HEK293 (cell line): ENCODE measurements at regions not wholly inside any gene's neighbourhood (a gene's known extent, or its start where the extent isn't known, plus 50 kb on each side); places are given as distances from the start of the nearest gene placed in this dataset.

ENCODE experiments used
- CTCF ChIA-PET: fragments of 350-600 bp; formaldehyde crosslinking; extraction: SDS; loops from one replicate; lab custom pipeline; 2021; ENCODE audit warnings: antibody characterized with exemption; lab: Yijun Ruan, JAX
- POLR2A ChIA-PET: fragments of 300-600 bp; formaldehyde crosslinking; extraction: SDS; loops from one replicate; lab custom pipeline; 2020; ENCODE audit warnings: antibody characterized with exemption, inconsistent platforms; lab: Yijun Ruan, JAX
- H3K27ac ChIP-seq: fragments of 200-500 bp; sonication (Bioruptor generic); 2 replicates; pipeline ENCODE4 v1.5.1; 2014; ENCODE audit warnings: low read depth, low read length, control low read depth, inconsistent platforms; ENCODE audit errors: extremely low read depth
- H3K36me3 ChIP-seq, 2 experiments: fragments of 200-500 bp in 1 of 2; sonication (Bioruptor generic) in 1 of 2; 1 replicate in 1 of 2; 2 replicates in 1 of 2; pipeline ENCODE4 v1.5.1; 2014 to 2017; ENCODE audit warnings: inconsistent platforms in 2 of 2, low read length in 2 of 2; ENCODE audit not compliant: control insufficient read depth in 2 of 2, insufficient read depth in 1 of 2
- H3K4me1 ChIP-seq: fragments of 200-500 bp; sonication (Bioruptor generic); 2 replicates; pipeline ENCODE4 v1.5.1; 2014; ENCODE audit warnings: mild to moderate bottlenecking, low read length, inconsistent platforms; ENCODE audit not compliant: control insufficient read depth, insufficient read depth
- H3K4me3 ChIP-seq: 2 replicates; pipeline ENCODE4 v1.5.1; 2011; ENCODE audit warnings: low read depth, mild to moderate bottlenecking, control low read depth, low read length, moderate library complexity
- H3K9me3 ChIP-seq: fragments of 200-500 bp; sonication (Bioruptor generic); 2 replicates; pipeline ENCODE4 v1.5.1; 2014; ENCODE audit warnings: low read depth, low read length, inconsistent platforms; ENCODE audit not compliant: control insufficient read depth, insufficient read depth
- FEZF1 ChIP-seq: fragments of 450-650 bp; formaldehyde crosslinking; IDR thresholded peaks from 2 replicates; pipeline ENCODE4 v1.5.1; 2016; ENCODE audit warnings: missing biosample characterization, missing genetic modification characterization
- ZBTB7A ChIP-seq: fragments of 450-650 bp; formaldehyde crosslinking; IDR thresholded peaks from 2 replicates; pipeline ENCODE4 v1.5.1; 2016; ENCODE audit warnings: low read depth, missing biosample characterization, missing genetic modification characterization
- ZNF133 ChIP-seq: fragments of 450-650 bp; formaldehyde crosslinking; IDR thresholded peaks from 2 replicates; pipeline ENCODE4 v1.5.1; 2016; ENCODE audit warnings: missing biosample characterization, missing genetic modification characterization
- ZNF19 ChIP-seq: fragments of 450-650 bp; formaldehyde crosslinking; IDR thresholded peaks from 2 replicates; pipeline ENCODE4; 2016; ENCODE audit warnings: missing biosample characterization, missing genetic modification characterization, low read depth
- ZNF202 ChIP-seq: fragments of 450-650 bp; formaldehyde crosslinking; IDR thresholded peaks from 2 replicates; pipeline ENCODE4 v1.5.1; 2016; ENCODE audit warnings: missing biosample characterization, missing genetic modification characterization, borderline replicate concordance
- ZNF394 ChIP-seq: fragments of 450-650 bp; formaldehyde crosslinking; IDR thresholded peaks from 2 replicates; pipeline ENCODE4 v1.5.1; 2016; ENCODE audit warnings: missing biosample characterization, missing genetic modification characterization, mild to moderate bottlenecking, moderate library complexity, borderline replicate concordance
- ZNF660 ChIP-seq: fragments of 450-650 bp; IDR thresholded peaks from 2 replicates; pipeline ENCODE4 v1.5.1; 2018; ENCODE audit warnings: missing biosample characterization, mild to moderate bottlenecking, missing genetic modification characterization
- ZNF670 ChIP-seq: fragments of 450-650 bp; formaldehyde crosslinking; IDR thresholded peaks from 2 replicates; pipeline ENCODE4 v1.5.1; 2016; ENCODE audit warnings: missing biosample characterization, missing genetic modification characterization, low read depth
- ZNF701 ChIP-seq: fragments of 450-650 bp; formaldehyde crosslinking; IDR thresholded peaks from 2 replicates; pipeline ENCODE4 v1.5.1; 2016; ENCODE audit warnings: missing biosample characterization, missing genetic modification characterization
- ZNF837 ChIP-seq: fragments of 450-650 bp; formaldehyde crosslinking; IDR thresholded peaks from 2 replicates; pipeline ENCODE4 v1.5.1; 2016; ENCODE audit warnings: missing biosample characterization, missing genetic modification characterization
- TF ChIP-seq, protein P1 (sequence below): fragments of 450-650 bp; formaldehyde crosslinking; IDR thresholded peaks from 2 replicates; pipeline ENCODE4 v1.5.1; 2017; ENCODE audit warnings: missing biosample characterization, missing genetic modification characterization
- TF ChIP-seq, protein P2 (sequence below): fragments of 450-650 bp; formaldehyde crosslinking; IDR thresholded peaks from 2 replicates; pipeline ENCODE4 v1.5.1; 2016; ENCODE audit warnings: missing biosample characterization, missing genetic modification characterization
- TF ChIP-seq, protein P3 (sequence below): fragments of 450-650 bp; formaldehyde crosslinking; IDR thresholded peaks from 2 replicates; pipeline ENCODE4 v1.5.1; 2017; ENCODE audit warnings: missing biosample characterization, missing genetic modification characterization

DNA sequence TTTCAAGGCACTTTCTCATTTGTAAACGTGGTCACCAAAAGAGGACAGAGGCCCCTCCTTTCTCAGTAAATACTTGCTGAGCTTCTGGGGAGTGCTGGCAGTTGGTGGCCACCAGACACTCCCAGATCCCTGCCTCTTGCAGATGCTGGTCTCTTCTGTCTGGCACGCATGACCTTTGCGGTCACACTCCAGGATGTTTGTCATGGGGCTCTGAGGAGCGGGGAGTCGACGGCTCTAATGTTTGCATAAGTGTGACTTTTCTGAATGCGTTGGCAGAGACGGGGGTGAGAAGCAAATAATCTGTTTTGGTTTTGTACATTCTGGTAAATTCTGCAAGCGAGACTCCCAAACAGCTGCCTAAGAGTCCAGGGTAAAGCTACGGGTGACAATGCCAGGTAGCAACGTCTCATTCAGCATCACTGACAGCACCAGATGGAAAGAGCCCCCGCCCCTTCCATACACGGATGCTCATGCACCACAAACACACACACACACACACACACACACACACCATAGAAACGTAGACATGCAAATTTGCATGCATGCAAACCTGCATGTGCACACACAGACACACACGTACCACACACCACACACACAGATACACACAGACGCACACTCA lies 101.1 kb downstream of the YTHDF1 start:
- TF ChIP-seq, protein P1, sequence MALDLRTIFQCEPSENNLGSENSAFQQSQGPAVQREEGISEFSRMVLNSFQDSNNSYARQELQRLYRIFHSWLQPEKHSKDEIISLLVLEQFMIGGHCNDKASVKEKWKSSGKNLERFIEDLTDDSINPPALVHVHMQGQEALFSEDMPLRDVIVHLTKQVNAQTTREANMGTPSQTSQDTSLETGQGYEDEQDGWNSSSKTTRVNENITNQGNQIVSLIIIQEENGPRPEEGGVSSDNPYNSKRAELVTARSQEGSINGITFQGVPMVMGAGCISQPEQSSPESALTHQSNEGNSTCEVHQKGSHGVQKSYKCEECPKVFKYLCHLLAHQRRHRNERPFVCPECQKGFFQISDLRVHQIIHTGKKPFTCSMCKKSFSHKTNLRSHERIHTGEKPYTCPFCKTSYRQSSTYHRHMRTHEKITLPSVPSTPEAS (tag by site-specific recombination): peak; percentile 34; the same call in 1 of the 2 replicates
- TF ChIP-seq FEZF1 (tag by site-specific recombination) (no peak), ZNF202 (tag by site-specific recombination) (no peak), ZNF394 (no peak)
- Histone ChIP-seq H3K4me3 (no peak overlapping the region), H3K27ac (no peak overlapping the region), H3K4me1 (no peaks in the 10 kb centered on the region), H3K9me3 (no peaks in the 10 kb centered on the region), H3K36me3 (no peaks in the 10 kb centered on the region)
- POLR2A ChIA-PET: no interaction called here
- CTCF ChIA-PET: no interaction called here

DNA sequence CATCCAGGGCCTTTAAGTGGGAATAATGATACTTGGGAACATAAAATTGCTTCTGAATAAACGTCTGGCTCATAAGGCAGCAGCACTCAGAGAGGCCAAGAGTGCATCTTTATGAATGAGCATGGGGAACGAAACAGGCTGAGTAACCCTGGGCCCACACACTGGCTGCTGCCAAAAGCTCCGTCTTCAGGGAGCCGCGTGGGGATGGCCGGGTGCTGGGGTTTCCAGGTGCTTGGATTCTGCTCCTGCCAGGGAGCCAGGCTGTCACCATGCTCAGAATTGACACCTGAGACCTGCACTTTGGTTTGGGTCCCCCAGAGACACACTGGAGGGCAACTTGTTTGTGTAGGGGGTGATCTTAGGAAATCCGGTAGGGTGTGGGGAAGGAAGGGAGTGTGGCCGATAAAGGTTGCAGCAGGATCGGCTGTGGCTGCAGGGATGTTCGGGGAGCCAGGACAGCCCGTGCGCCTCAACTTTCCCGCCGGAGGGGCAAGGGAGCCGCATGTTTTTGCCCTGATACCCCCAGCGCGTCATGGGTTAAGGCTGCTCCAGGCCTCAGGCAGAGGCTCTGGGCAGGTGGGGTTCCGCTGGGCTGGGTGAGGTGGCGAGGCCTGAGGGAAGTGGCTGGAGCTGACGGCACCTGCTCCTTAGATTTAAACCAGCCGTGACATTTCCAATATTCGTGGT lies 101.8 kb downstream of the YTHDF1 start:
- POLR2A ChIA-PET: no interaction called here
- no peak for TF ChIP-seq ZBTB7A (tag by site-specific recombination)
- TF ChIP-seq, protein P2, sequence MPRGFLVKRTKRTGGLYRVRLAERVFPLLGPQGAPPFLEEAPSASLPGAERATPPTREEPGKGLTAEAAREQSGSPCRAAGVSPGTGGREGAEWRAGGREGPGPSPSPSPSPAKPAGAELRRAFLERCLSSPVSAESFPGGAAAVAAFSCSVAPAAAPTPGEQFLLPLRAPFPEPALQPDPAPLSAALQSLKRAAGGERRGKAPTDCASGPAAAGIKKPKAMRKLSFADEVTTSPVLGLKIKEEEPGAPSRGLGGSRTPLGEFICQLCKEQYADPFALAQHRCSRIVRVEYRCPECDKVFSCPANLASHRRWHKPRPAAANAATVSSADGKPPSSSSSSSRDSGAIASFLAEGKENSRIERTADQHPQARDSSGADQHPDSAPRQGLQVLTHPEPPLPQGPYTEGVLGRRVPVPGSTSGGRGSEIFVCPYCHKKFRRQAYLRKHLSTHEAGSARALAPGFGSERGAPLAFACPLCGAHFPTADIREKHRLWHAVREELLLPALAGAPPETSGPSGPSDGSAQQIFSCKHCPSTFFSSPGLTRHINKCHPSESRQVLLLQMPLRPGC (tag by site-specific recombination): no peak
- TF ChIP-seq ZNF670: no peak
- TF ChIP-seq FEZF1 (tag by site-specific recombination): no peak
- TF ChIP-seq, protein P3, sequence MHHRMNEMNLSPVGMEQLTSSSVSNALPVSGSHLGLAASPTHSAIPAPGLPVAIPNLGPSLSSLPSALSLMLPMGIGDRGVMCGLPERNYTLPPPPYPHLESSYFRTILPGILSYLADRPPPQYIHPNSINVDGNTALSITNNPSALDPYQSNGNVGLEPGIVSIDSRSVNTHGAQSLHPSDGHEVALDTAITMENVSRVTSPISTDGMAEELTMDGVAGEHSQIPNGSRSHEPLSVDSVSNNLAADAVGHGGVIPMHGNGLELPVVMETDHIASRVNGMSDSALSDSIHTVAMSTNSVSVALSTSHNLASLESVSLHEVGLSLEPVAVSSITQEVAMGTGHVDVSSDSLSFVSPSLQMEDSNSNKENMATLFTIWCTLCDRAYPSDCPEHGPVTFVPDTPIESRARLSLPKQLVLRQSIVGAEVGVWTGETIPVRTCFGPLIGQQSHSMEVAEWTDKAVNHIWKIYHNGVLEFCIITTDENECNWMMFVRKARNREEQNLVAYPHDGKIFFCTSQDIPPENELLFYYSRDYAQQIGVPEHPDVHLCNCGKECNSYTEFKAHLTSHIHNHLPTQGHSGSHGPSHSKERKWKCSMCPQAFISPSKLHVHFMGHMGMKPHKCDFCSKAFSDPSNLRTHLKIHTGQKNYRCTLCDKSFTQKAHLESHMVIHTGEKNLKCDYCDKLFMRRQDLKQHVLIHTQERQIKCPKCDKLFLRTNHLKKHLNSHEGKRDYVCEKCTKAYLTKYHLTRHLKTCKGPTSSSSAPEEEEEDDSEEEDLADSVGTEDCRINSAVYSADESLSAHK (tag by site-specific recombination): no peak
- Histone ChIP-seq H3K36me3 (no peaks in the 10 kb centered on the region), H3K9me3 (no peaks in the 10 kb centered on the region), H3K27ac (no peak overlapping the region), H3K4me1 (no peaks in the 10 kb centered on the region), H3K4me3 (no peak overlapping the region)
- CTCF ChIA-PET: no interaction called here

DNA sequence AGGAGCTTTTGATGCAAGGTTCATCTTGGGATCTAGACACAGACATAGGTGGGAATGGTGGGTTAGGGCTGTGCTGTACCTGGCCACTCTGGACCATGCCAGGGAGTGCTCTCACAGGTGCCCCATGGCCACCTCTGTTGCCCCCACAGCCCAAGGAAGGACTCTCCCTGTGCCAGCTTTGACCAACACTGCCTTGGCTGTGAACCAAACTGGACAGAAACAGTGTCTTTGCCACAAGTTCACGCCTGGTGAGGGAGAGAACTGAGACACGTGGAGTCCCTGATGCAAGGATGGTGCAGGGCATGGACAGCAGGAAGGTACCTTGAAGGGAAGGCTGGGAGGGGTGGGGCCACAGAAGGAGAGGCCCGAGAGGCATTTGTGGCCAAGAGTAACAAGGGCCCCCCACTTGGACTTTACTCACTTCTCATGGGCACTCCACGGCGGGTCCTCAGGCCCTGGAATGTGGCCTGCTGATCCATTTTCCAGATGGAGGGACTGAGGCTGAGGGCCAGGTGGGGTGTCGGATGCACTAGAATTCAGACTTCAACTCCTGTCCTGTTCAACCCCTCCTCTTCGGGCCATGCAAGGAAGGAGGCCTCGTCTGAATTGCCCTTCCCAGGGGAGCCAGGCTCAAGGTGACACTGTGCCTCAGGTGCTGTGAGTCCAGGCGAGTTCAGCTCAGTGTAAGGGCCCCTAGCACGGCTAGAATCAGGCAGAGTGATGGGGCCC lies 103.3 kb downstream of the YTHDF1 start:
- Histone ChIP-seq H3K36me3 (no peaks in the 10 kb centered on the region), H3K4me1 (no peaks in the 10 kb centered on the region), H3K27ac (no peak overlapping the region), H3K9me3 (no peaks in the 10 kb centered on the region), H3K4me3 (no peak overlapping the region)
- ChIA-PET POLR2A (no interaction called here), CTCF (no interaction called here)
- TF ChIP-seq ZNF19 (no peak), ZNF660 (tag by site-specific recombination) (no peak), ZNF837 (tag by site-specific recombination) (no peak), ZNF133 (no peak), ZNF701 (tag by site-specific recombination) (no peak)
- TF ChIP-seq, protein P1 (tag by site-specific recombination): no peak
